Mesenchymal stem cell (in vitro differentiated cells and primary cell): ENCODE measurements at regions not wholly inside any gene's neighbourhood (a gene's known extent, or its start where the extent isn't known, plus 50 kb on each side); places are given as distances from the start of the nearest gene placed in this dataset.
A peak's percentile ranks its signal among the peaks of the same experiment; 100 is the strongest.

Source experiments
- DNase-seq: peaks from one replicate; pipeline ENCODE4 v3.0.0-alpha.2; 2013
- H2AFZ ChIP-seq: one replicate; pipeline ENCODE4 v1.6.1; 2013; ENCODE audit warnings: low read depth, mild to moderate bottlenecking, control low read depth, inconsistent platforms, low read length, moderate library complexity
- H2AK5ac ChIP-seq: 2 replicates; pipeline ENCODE4 v1.6.1; 2013; ENCODE audit warnings: low read length, moderate library complexity, mild to moderate bottlenecking, inconsistent platforms; ENCODE audit not compliant: severe bottlenecking
- H2BK120ac ChIP-seq: one replicate; pipeline ENCODE4 v1.6.1; 2013; ENCODE audit warnings: low read depth, mild to moderate bottlenecking, inconsistent platforms, low read length, moderate library complexity
- H2BK12ac ChIP-seq, 2 experiments: one replicate each; pipeline ENCODE4 v1.6.1; 2013; ENCODE audit warnings: inconsistent platforms in 2 of 2, low read length in 2 of 2, mild to moderate bottlenecking in 2 of 2, moderate library complexity in 2 of 2, control low read depth in 1 of 2
- H2BK15ac ChIP-seq: one replicate; pipeline ENCODE4 v1.6.1; 2013; ENCODE audit warnings: mild to moderate bottlenecking, low read depth, inconsistent platforms; ENCODE audit not compliant: poor library complexity, severe bottlenecking
- H2BK5ac ChIP-seq: 2 replicates; pipeline ENCODE4 v1.6.1; 2013; ENCODE audit warnings: low read depth, mild to moderate bottlenecking, low read length, control low read depth, inconsistent platforms; ENCODE audit not compliant: poor library complexity, severe bottlenecking
- H3K14ac ChIP-seq, 2 experiments: one replicate each; pipeline ENCODE4 v1.6.1; 2013; ENCODE audit warnings: inconsistent platforms in 2 of 2, low read length in 2 of 2, control low read depth in 1 of 2, mild to moderate bottlenecking in 1 of 2, moderate library complexity in 1 of 2
- H3K18ac ChIP-seq, 2 experiments: one replicate each; pipeline ENCODE4 v1.6.1; 2013; ENCODE audit warnings: inconsistent platforms in 2 of 2, low read length in 2 of 2, control low read depth in 1 of 2, low read depth in 1 of 2, mild to moderate bottlenecking in 1 of 2
- H3K23ac ChIP-seq, 2 experiments: one replicate each; pipeline ENCODE4 v1.6.1; 2013; ENCODE audit warnings: inconsistent platforms in 2 of 2, low read length in 2 of 2, mild to moderate bottlenecking in 2 of 2, moderate library complexity in 2 of 2, control low read depth in 1 of 2
- H3K27ac ChIP-seq: 2 replicates; pipeline ENCODE4 v1.5.1; 2013; ENCODE audit warnings: mild to moderate bottlenecking, moderate library complexity, low read length, control low read depth, inconsistent platforms; ENCODE audit not compliant: poor library complexity, severe bottlenecking
- H3K27me3 ChIP-seq, 2 experiments: 2 replicates each; pipeline versions ENCODE4 v1.6.1 to v1.7.0; 2013; ENCODE audit warnings: low read length in 2 of 2, mild to moderate bottlenecking in 2 of 2, moderate library complexity in 2 of 2, control low read depth in 1 of 2, inconsistent platforms in 1 of 2; ENCODE audit not compliant: control insufficient read depth in 1 of 2, insufficient read depth in 1 of 2
- H3K36me3 ChIP-seq, 2 experiments: 2 replicates each; pipeline versions ENCODE4 v1.6.1 to v1.7.0; 2013; ENCODE audit warnings: low read length in 2 of 2, control low read depth in 1 of 2, inconsistent platforms in 1 of 2, low read depth in 1 of 2, mild to moderate bottlenecking in 1 of 2; ENCODE audit not compliant: insufficient read depth in 2 of 2, control insufficient read depth in 1 of 2
- H3K4ac ChIP-seq, 2 experiments: one replicate each; pipeline ENCODE4 v1.6.1; 2013; ENCODE audit warnings: inconsistent platforms in 2 of 2, low read length in 2 of 2, mild to moderate bottlenecking in 2 of 2, moderate library complexity in 2 of 2, control low read depth in 1 of 2, low read depth in 1 of 2
- H3K4me1 ChIP-seq: 2 replicates; pipeline ENCODE4 v1.6.1; 2013; ENCODE audit warnings: low read depth, low read length, control low read depth; ENCODE audit not compliant: control insufficient read depth, insufficient read depth
- H3K4me2 ChIP-seq: 2 replicates; pipeline ENCODE4 v1.6.1; 2013; ENCODE audit warnings: low read length, mild to moderate bottlenecking, inconsistent platforms; ENCODE audit not compliant: poor library complexity, severe bottlenecking
- H3K4me3 ChIP-seq, 2 experiments: 2 replicates each; pipeline versions ENCODE4 v1.5.1 to v1.7.0; 2013; ENCODE audit warnings: low read length in 2 of 2, mild to moderate bottlenecking in 2 of 2, control low read depth in 1 of 2, low read depth in 1 of 2; ENCODE audit not compliant: insufficient read depth in 1 of 2
- H3K79me1 ChIP-seq: replicated peaks from 2 replicates; pipeline ENCODE4 v1.6.1; 2013; ENCODE audit warnings: mild to moderate bottlenecking, control low read depth, low read length, inconsistent platforms; ENCODE audit not compliant: poor library complexity, severe bottlenecking
- H3K9ac ChIP-seq: 2 replicates; pipeline ENCODE4 v1.7.0; 2013; ENCODE audit warnings: mild to moderate bottlenecking, low read length, moderate library complexity
- H3K9me3 ChIP-seq: 2 replicates; pipeline ENCODE4 v1.7.0; 2013; ENCODE audit warnings: mild to moderate bottlenecking, low read length; ENCODE audit not compliant: control insufficient read depth
- H4K8ac ChIP-seq: one replicate; pipeline ENCODE4 v1.6.1; 2013; ENCODE audit warnings: inconsistent platforms, mild to moderate bottlenecking, low read length, moderate library complexity
- H4K91ac ChIP-seq: one replicate; pipeline ENCODE4 v1.6.1; 2013; ENCODE audit warnings: mild to moderate bottlenecking, low read length, inconsistent platforms
- WGBS: methylation state at CpG from one replicate; pipeline ENCODE4 v1.1.7; 2013; ENCODE audit warnings: mixed read lengths; 5-methylcytosine and 5-hydroxymethylcytosine counted together

- peaks cover 0 to 39% of the 10 kb centered on the region in 2 experiments for H3K27me3 ChIP-seq
- H3K9ac ChIP-seq = no peak overlapping the region
- no peaks in the 10 kb centered on the region for H3K4me1 ChIP-seq
- H2BK15ac ChIP-seq = no peak overlapping the region
- H3K27ac ChIP-seq = no peak overlapping the region
- no peak overlapping the region for H2BK12ac ChIP-seq
- no peak overlapping the region for H2BK5ac ChIP-seq
- H3K4me3 ChIP-seq = no peak overlapping the region
- no peak overlapping the region for H3K23ac ChIP-seq
- no peak overlapping the region for H2AK5ac ChIP-seq
- H2AFZ ChIP-seq = no peak overlapping the region
- H3K36me3 ChIP-seq = no peaks in the 10 kb centered on the region
- no peak overlapping the region for H4K91ac ChIP-seq
- no peak overlapping the region for H3K4me2 ChIP-seq
- H3K14ac ChIP-seq = no peak overlapping the region
- WGBS = 92% methylated on average over 11 of the region's 12 CpGs
- H3K18ac ChIP-seq = no peak overlapping the region
- no peak overlapping the region for H2BK120ac ChIP-seq
- no peaks in the 10 kb centered on the region for H3K9me3 ChIP-seq
- no peaks in the 10 kb centered on the region for H3K79me1 ChIP-seq
- H4K8ac ChIP-seq = no peak overlapping the region
- no peak overlapping the region for H3K4ac ChIP-seq
- no peak for DNase-seq
Measured at GRCh38 chr3:72006631-72007556, 221.9 kb upstream of the PROK2 start.

- Histone ChIP-seq H3K4ac (no peak overlapping the region), H3K18ac (no peak overlapping the region), H2AK5ac (no peak overlapping the region), H2BK120ac (no peak overlapping the region), H3K9ac (peak overlapping the region; percentile 46), H3K14ac (no peak overlapping the region), H2AFZ (no peak overlapping the region), H3K27me3 (peaks cover 0 to 25% of the 10 kb centered on the region in 2 experiments), H2BK5ac (no peak overlapping the region), H3K27ac (no peak overlapping the region), H3K4me2 (no peak overlapping the region), H4K91ac (no peak overlapping the region), H3K79me1 (no peaks in the 10 kb centered on the region), H3K4me1 (no peaks in the 10 kb centered on the region), H2BK12ac (no peak overlapping the region), H3K4me3 (no peak overlapping the region), H4K8ac (no peak overlapping the region), H2BK15ac (no peak overlapping the region), H3K9me3 (no peaks in the 10 kb centered on the region), H3K23ac (no peak overlapping the region), H3K36me3 (no peaks in the 10 kb centered on the region)
- DNase-seq = no peak
- 81% methylated on average over 3 of the region's 5 CpGs for WGBS
Measured at GRCh38 chr3:72004749-72005292, 219.9 kb upstream of the PROK2 start.

GRCh38 chr3:72003936-72004335 is 219.0 kb upstream of the PROK2 start:
- Histone ChIP-seq H3K18ac (no peak overlapping the region), H2AK5ac (no peak overlapping the region), H4K91ac (no peak overlapping the region), H3K27ac (no peak overlapping the region), H3K14ac (no peak overlapping the region), H3K4me2 (no peak overlapping the region), H2BK15ac (no peak overlapping the region), H2BK12ac (no peak overlapping the region), H3K9me3 (no peaks in the 10 kb centered on the region), H2BK120ac (no peak overlapping the region), H3K79me1 (no peaks in the 10 kb centered on the region), H3K23ac (no peak overlapping the region), H3K4me1 (no peaks in the 10 kb centered on the region), H3K27me3 (peaks cover 0 to 29% of the 10 kb centered on the region in 2 experiments), H4K8ac (no peak overlapping the region), H2BK5ac (no peak overlapping the region), H2AFZ (no peak overlapping the region), H3K9ac (no peak overlapping the region), H3K36me3 (no peaks in the 10 kb centered on the region), H3K4ac (no peak overlapping the region), H3K4me3 (no peak overlapping the region)
- DNase-seq = no peak
- WGBS = 25% methylated on average over 2 of the region's 2 CpGs

GRCh38 chr3:72001758-72002157 is 216.8 kb upstream of the PROK2 start:
- DNase-seq = no peak
- Histone ChIP-seq H2BK5ac (no peak overlapping the region), H3K23ac (no peak overlapping the region), H3K4me2 (no peak overlapping the region), H3K4me1 (no peaks in the 10 kb centered on the region), H3K4me3 (no peak overlapping the region), H3K14ac (no peak overlapping the region), H3K4ac (no peak overlapping the region), H3K79me1 (no peaks in the 10 kb centered on the region), H2BK120ac (no peak overlapping the region), H4K91ac (no peak overlapping the region), H3K9me3 (no peaks in the 10 kb centered on the region), H2BK15ac (no peak overlapping the region), H3K9ac (no peak overlapping the region), H3K27me3 (peaks cover 0 to 35% of the 10 kb centered on the region in 2 experiments), H2BK12ac (no peak overlapping the region), H3K27ac (no peak overlapping the region), H3K36me3 (no peaks in the 10 kb centered on the region), H2AK5ac (no peak overlapping the region), H3K18ac (no peak overlapping the region), H2AFZ (no peak overlapping the region), H4K8ac (no peak overlapping the region)
- 91% methylated on average over 3 of the region's 3 CpGs for WGBS
